HEK293 (cell line): ENCODE measurements at regions not wholly inside any gene's neighbourhood (a gene's known extent, or its start where the extent isn't known, plus 50 kb on each side); places are given as distances from the start of the nearest gene placed in this dataset.

Source experiments
- CTCF ChIA-PET: fragments of 350-600 bp; formaldehyde crosslinking; extraction: SDS; loops from one replicate; lab custom pipeline; 2021; ENCODE audit warnings: antibody characterized with exemption; lab: Yijun Ruan, JAX
- POLR2A ChIA-PET: fragments of 300-600 bp; formaldehyde crosslinking; extraction: SDS; loops from one replicate; lab custom pipeline; 2020; ENCODE audit warnings: antibody characterized with exemption, inconsistent platforms; lab: Yijun Ruan, JAX
- H3K27ac ChIP-seq: fragments of 200-500 bp; sonication (Bioruptor generic); 2 replicates; pipeline ENCODE4 v1.5.1; 2014; ENCODE audit warnings: low read depth, low read length, control low read depth, inconsistent platforms; ENCODE audit errors: extremely low read depth
- H3K36me3 ChIP-seq, 2 experiments: fragments of 200-500 bp in 1 of 2; sonication (Bioruptor generic) in 1 of 2; 1 replicate in 1 of 2; 2 replicates in 1 of 2; pipeline ENCODE4 v1.5.1; 2014 to 2017; ENCODE audit warnings: inconsistent platforms in 2 of 2, low read length in 2 of 2; ENCODE audit not compliant: control insufficient read depth in 2 of 2, insufficient read depth in 1 of 2
- H3K4me1 ChIP-seq: fragments of 200-500 bp; sonication (Bioruptor generic); 2 replicates; pipeline ENCODE4 v1.5.1; 2014; ENCODE audit warnings: mild to moderate bottlenecking, low read length, inconsistent platforms; ENCODE audit not compliant: control insufficient read depth, insufficient read depth
- H3K4me3 ChIP-seq: 2 replicates; pipeline ENCODE4 v1.5.1; 2011; ENCODE audit warnings: low read depth, mild to moderate bottlenecking, control low read depth, low read length, moderate library complexity
- H3K9me3 ChIP-seq: fragments of 200-500 bp; sonication (Bioruptor generic); 2 replicates; pipeline ENCODE4 v1.5.1; 2014; ENCODE audit warnings: low read depth, low read length, inconsistent platforms; ENCODE audit not compliant: control insufficient read depth, insufficient read depth
- FEZF1 ChIP-seq: fragments of 450-650 bp; formaldehyde crosslinking; IDR thresholded peaks from 2 replicates; pipeline ENCODE4 v1.5.1; 2016; ENCODE audit warnings: missing biosample characterization, missing genetic modification characterization
- GLI4 ChIP-seq: fragments of 450-650 bp; formaldehyde crosslinking; IDR thresholded peaks from 2 replicates; pipeline ENCODE4 v1.5.1; 2016; ENCODE audit warnings: missing biosample characterization, missing genetic modification characterization
- GLIS1 ChIP-seq: fragments of 450-650 bp; formaldehyde crosslinking; IDR thresholded peaks from 2 replicates; pipeline ENCODE4 v1.5.1; 2016; ENCODE audit warnings: missing biosample characterization, missing genetic modification characterization
- HOXA7 ChIP-seq: sonication (generic); formaldehyde crosslinking; IDR thresholded peaks from 2 replicates; pipeline ENCODE4 v1.8.1; 2022; ENCODE audit warnings: missing genetic modification reagents, borderline replicate concordance
- KLF7 ChIP-seq: fragments of 450-650 bp; formaldehyde crosslinking; IDR thresholded peaks from 2 replicates; pipeline ENCODE4 v1.5.1; 2016; ENCODE audit warnings: missing biosample characterization, missing genetic modification characterization, borderline replicate concordance
- REST ChIP-seq: fragments of 450-650 bp; formaldehyde crosslinking; IDR thresholded peaks from 2 replicates; pipeline ENCODE4 v1.5.1; 2016; ENCODE audit warnings: missing biosample characterization, missing genetic modification characterization
- ZFHX2 ChIP-seq: fragments of 450-650 bp; formaldehyde crosslinking; conservative IDR thresholded peaks from 2 replicates; pipeline ENCODE4 v1.5.1; 2016; ENCODE audit warnings: missing biosample characterization, missing genetic modification characterization
- ZNF114 ChIP-seq: fragments of 450-650 bp; formaldehyde crosslinking; IDR thresholded peaks from 2 replicates; pipeline ENCODE4 v1.5.0; 2017; ENCODE audit warnings: missing biosample characterization, missing genetic modification characterization
- ZNF155 ChIP-seq: fragments of 450-650 bp; formaldehyde crosslinking; IDR thresholded peaks from 2 replicates; pipeline ENCODE4 v1.5.1; 2016; ENCODE audit warnings: missing biosample characterization, missing genetic modification characterization
- ZNF157 ChIP-seq: fragments of 450-650 bp; formaldehyde crosslinking; IDR thresholded peaks from 2 replicates; pipeline ENCODE4 v1.5.1; 2016; ENCODE audit warnings: missing biosample characterization, missing genetic modification characterization
- ZNF248 ChIP-seq: fragments of 450-650 bp; formaldehyde crosslinking; IDR thresholded peaks from 2 replicates; pipeline ENCODE4 v1.5.1; 2017; ENCODE audit warnings: missing biosample characterization, missing genetic modification characterization
- ZNF266 ChIP-seq: fragments of 450-650 bp; formaldehyde crosslinking; IDR thresholded peaks from 2 replicates; pipeline ENCODE4 v1.5.1; 2016; ENCODE audit warnings: missing biosample characterization, missing genetic modification characterization, low read depth
- ZNF488 ChIP-seq: fragments of 450-650 bp; formaldehyde crosslinking; IDR thresholded peaks from 2 replicates; pipeline ENCODE4 v1.5.1; 2016; ENCODE audit warnings: missing biosample characterization, missing genetic modification characterization
- ZNF518A ChIP-seq: fragments of 450-650 bp; formaldehyde crosslinking; conservative IDR thresholded peaks from 2 replicates; pipeline ENCODE4 v1.5.1; 2016; ENCODE audit warnings: low read depth, missing biosample characterization, missing genetic modification characterization
- ZNF600 ChIP-seq: fragments of 450-650 bp; formaldehyde crosslinking; IDR thresholded peaks from 2 replicates; pipeline ENCODE4 v1.5.1; 2016; ENCODE audit warnings: missing biosample characterization, missing genetic modification characterization
- ZNF776 ChIP-seq: fragments of 450-650 bp; formaldehyde crosslinking; IDR thresholded peaks from 2 replicates; pipeline ENCODE4 v1.5.0; 2017; ENCODE audit warnings: missing biosample characterization, missing genetic modification characterization, borderline replicate concordance
- ZNF837 ChIP-seq: fragments of 450-650 bp; formaldehyde crosslinking; IDR thresholded peaks from 2 replicates; pipeline ENCODE4 v1.5.1; 2016; ENCODE audit warnings: missing biosample characterization, missing genetic modification characterization
- TF ChIP-seq, protein P1 (sequence below): fragments of 450-650 bp; formaldehyde crosslinking; IDR thresholded peaks from 2 replicates; pipeline ENCODE4 v1.5.1; 2016; ENCODE audit warnings: missing biosample characterization, missing genetic modification characterization
- TF ChIP-seq, protein P2 (sequence below): fragments of 450-650 bp; formaldehyde crosslinking; IDR thresholded peaks from 2 replicates; pipeline ENCODE4 v1.5.1; 2016; ENCODE audit warnings: missing biosample characterization, missing genetic modification characterization, low read depth

DNA sequence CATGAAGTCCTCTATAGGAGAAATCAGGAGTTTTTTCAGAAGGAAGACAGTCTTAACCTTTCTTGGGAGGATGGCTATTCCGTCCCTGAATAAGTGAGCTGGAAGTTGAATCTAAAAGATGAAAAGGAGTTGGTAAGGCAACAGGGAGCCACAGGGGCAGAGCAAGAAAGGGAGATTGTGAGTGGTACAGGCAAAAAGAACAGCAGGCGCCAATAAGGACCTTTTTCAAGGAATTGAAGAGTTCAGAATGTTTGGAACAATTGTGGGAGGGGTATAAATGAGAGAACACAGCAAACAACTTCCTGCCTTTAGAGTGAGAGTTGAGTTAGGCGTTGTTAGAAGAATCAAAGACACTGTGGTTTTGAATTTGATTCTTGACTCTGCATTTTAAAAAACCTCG, 1003.7 kb downstream of the EPHA7 start:
- Histone ChIP-seq H3K4me1 (no peaks in the 10 kb centered on the region), H3K9me3 (no peaks in the 10 kb centered on the region), H3K36me3 (no peaks in the 10 kb centered on the region), H3K27ac (no peak overlapping the region), H3K4me3 (no peak overlapping the region)
- ChIA-PET CTCF (no interaction called here), POLR2A (no interaction called here)
- TF ChIP-seq KLF7 (tag by site-specific recombination) = no peak
- no peak for TF ChIP-seq ZNF488 (tag by site-specific recombination)
- no peak for TF ChIP-seq ZNF776 (tag by site-specific recombination)

GRCh38 chr6:92408350-92408749, 1011.0 kb downstream of the EPHA7 start:
- no peak overlapping the region for H3K27ac ChIP-seq
- H3K4me3 ChIP-seq = no peak overlapping the region
- TF ChIP-seq ZNF488 (tag by site-specific recombination) (no peak), REST (tag by site-specific recombination) (no peak), ZNF600 (no peak), ZNF248 (tag by site-specific recombination) (no peak), ZNF518A (tag by site-specific recombination) (no peak)
- TF ChIP-seq, protein P1, sequence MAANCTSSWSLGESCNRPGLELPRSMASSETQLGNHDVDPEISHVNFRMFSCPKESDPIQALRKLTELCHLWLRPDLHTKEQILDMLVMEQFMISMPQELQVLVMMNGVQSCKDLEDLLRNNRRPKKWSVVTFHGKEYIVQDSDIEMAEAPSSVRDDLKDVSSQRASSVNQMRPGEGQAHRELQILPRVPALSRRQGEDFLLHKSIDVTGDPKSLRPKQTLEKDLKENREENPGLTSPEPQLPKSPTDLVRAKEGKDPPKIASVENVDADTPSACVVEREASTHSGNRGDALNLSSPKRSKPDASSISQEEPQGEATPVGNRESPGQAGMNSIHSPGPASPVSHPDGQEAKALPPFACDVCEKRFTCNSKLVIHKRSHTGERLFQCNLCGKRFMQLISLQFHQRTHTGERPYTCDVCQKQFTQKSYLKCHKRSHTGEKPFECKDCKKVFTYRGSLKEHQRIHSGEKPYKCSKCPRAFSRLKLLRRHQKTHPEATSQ (tag by site-specific recombination) = no peak
- H3K4me1 ChIP-seq = no peaks in the 10 kb centered on the region
- no peaks in the 10 kb centered on the region for H3K36me3 ChIP-seq
- ChIA-PET CTCF (no interaction called here), POLR2A (no interaction called here)
- H3K9me3 ChIP-seq = no peaks in the 10 kb centered on the region

DNA sequence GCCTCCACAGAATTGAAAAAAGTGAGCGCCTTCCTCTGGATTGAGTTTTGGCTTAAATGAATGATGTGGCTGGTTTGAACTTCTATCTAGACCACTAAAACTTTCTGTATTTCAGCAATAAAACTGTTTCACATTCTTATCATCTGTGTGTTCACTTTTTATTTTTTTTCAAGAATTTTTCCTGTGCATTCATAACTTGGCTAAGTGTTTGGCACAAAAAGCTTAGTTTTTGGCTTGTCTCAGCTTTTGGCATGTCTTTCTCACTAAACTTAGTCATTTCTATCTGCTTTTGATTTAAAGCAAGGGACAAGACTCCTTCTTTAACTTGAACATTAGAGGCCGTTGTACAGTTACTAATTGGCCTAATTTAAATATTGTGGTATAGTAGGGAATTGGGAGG, 1015.1 kb downstream of the EPHA7 start:
- no peaks in the 10 kb centered on the region for H3K4me1 ChIP-seq
- TF ChIP-seq GLIS1 = no peak
- no peak for TF ChIP-seq ZNF155
- no peak for TF ChIP-seq ZNF837 (tag by site-specific recombination)
- no peak for TF ChIP-seq FEZF1
- no peak for TF ChIP-seq ZNF114 (tag by site-specific recombination)
- no peak for TF ChIP-seq ZFHX2 (tag by site-specific recombination)
- TF ChIP-seq, protein P2, sequence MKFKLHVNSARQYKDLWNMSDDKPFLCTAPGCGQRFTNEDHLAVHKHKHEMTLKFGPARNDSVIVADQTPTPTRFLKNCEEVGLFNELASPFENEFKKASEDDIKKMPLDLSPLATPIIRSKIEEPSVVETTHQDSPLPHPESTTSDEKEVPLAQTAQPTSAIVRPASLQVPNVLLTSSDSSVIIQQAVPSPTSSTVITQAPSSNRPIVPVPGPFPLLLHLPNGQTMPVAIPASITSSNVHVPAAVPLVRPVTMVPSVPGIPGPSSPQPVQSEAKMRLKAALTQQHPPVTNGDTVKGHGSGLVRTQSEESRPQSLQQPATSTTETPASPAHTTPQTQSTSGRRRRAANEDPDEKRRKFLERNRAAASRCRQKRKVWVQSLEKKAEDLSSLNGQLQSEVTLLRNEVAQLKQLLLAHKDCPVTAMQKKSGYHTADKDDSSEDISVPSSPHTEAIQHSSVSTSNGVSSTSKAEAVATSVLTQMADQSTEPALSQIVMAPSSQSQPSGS (tag by site-specific recombination) = no peak
- no peak for TF ChIP-seq ZNF266 (tag by site-specific recombination)
- no peak for TF ChIP-seq ZNF157 (tag by site-specific recombination)
- TF ChIP-seq HOXA7 (CRISPR knock-in tag) = no peak
- no peak for TF ChIP-seq GLI4 (tag by site-specific recombination)
- H3K27ac ChIP-seq = no peak overlapping the region
- H3K36me3 ChIP-seq = no peaks in the 10 kb centered on the region
- ChIA-PET POLR2A (no interaction called here), CTCF (no interaction called here)
- no peaks in the 10 kb centered on the region for H3K9me3 ChIP-seq
- no peak overlapping the region for H3K4me3 ChIP-seq
